ENCODE measurements at regions not wholly inside any gene's neighbourhood (a gene's known extent, or its start where the extent isn't known, plus 50 kb on each side); places are given as distances from the start of the nearest gene placed in this dataset.

GRCh38 chr9:89548071-89548638 is 50.2 kb upstream of the SEMA4D start:
- no peak overlapping the region for H3K27ac ChIP-seq
- H3K4me1 ChIP-seq = no peaks in the 10 kb centered on the region
- in situ Hi-C loops (cut with MboI; ENCODE audit: low sequenced_read_pairs in 4 of 4) = loop anchor here in 1 of 4 donors (10.0 to 25.0 kb wide), 2 partner anchors 63 to 136 kb away; no protein-coding TSS in a partner anchor
- intact Hi-C loops (cut with DNase I; ENCODE audit: low total_unique reads) = loop anchor here (2.0 to 5.0 kb wide), 4 partner anchors 36 to 161 kb away; no protein-coding TSS in a partner anchor
- H3K36me3 ChIP-seq = no peaks in the 10 kb centered on the region
- no peaks in the 10 kb centered on the region for H3K9me3 ChIP-seq
- DNase-seq (no peak), ATAC-seq (no peak)
- no peaks in the 10 kb centered on the region for H3K27me3 ChIP-seq
- TF ChIP-seq POLR2A (IDR thresholded peaks at IDR 0.05) = no peak
- no peak for TF ChIP-seq CTCF (IDR thresholded peaks at IDR 0.05 in 4 of 5, conservative IDR thresholded peaks at IDR 0.05 in 1 of 5)
- H3K4me3 ChIP-seq = no peak overlapping the region
